ENCODE measurements at regions not wholly inside any gene's neighbourhood (a gene's known extent, or its start where the extent isn't known, plus 50 kb on each side); places are given as distances from the start of the nearest gene placed in this dataset.

- TF ChIP-seq CTCF (conservative IDR thresholded peaks at IDR 0.05; ENCODE audit: low read length) (no peak), EZH2phosphoT487 (IDR thresholded peaks at IDR 0.05; ENCODE audit: borderline replicate concordance, low read depth, low read length) (no peak)
These were observed 107.1 kb upstream of the CHD1 start for GRCh38 chr5:99035942-99036341.
